Fibroblast of pulmonary artery (primary cell): ENCODE measurements at regions not wholly inside any gene's neighbourhood (a gene's known extent, or its start where the extent isn't known, plus 50 kb on each side); places are given as distances from the start of the nearest gene placed in this dataset.

ENCODE experiments used
- DNase-seq: peaks from one replicate; pipeline ENCODE4 v3.0.0-alpha.2; 2010; ENCODE audit warnings: low read depth
- H3K4me3 ChIP-seq: replicated peaks from 2 replicates; pipeline ENCODE4 v1.5.1; 2011; ENCODE audit warnings: low read depth, mild to moderate bottlenecking, control low read depth, low read length, moderate library complexity
- CTCF ChIP-seq: IDR thresholded peaks from 2 replicates; pipeline ENCODE4 v1.5.1; 2011; ENCODE audit warnings: mild to moderate bottlenecking, control low read depth, low read length, inconsistent platforms; ENCODE audit errors: missing control alignments

DNA sequence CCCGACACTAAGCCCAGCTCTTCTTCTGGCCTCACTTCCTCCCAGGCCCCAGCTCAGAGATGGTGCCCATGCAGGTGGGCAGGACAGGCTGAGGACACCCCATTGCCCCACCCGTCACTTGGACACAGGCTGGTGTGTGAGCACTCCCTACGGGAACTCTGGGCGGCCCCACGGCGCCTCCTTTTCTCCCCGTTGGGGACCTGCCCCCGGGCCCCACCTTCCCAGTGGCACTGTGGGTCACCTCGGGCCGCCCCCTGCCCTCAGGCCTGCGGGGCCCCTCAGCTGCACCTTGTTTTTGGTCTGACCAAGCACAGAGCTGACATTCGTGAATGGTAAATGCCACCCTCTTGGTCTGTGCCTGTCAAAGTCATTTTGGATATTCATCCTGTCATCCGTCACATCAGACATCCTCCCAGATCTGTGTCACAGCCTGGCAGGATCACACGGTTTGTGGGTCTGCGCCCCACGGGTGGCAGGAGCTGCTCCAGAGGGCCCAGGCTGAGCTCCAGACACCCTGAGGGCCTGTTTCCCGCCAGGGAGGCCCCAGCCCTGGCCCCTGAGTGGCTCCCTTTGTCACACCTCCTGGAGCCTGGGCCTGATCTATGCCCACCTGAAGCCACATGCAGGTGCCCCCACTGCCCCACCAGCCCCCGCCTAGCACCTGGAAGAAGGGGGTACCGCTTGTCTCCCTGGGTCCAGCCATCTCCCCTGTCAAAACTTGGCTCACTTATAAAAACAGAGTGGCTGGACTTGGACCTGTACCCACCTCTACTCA, 1188.5 kb downstream of the BRD1 start:
- no peak for DNase-seq
- H3K4me3 ChIP-seq, result no peak overlapping the region
- no peak for TF ChIP-seq CTCF

DNA sequence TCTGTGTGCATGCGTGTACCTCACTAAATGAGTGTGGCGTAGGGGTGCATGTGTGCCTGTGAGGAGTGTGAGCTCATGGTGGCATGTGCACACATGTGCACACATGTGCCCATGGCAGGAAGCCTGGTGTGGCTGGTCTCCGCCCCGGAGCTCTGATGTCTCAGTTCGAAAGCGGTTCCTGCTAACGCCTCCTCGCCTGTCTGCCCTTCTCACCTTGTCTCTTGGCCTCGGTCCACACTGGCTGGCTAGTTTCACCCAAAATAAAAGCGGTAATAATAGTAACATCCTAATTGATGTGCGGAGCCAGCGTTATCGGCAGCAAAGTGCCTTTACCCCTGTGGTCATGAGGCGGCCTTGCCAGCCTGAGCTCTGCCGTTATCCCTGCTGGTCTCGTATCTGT, 1190.4 kb downstream of the BRD1 start:
- DNase-seq, result no peak
- no peak for TF ChIP-seq CTCF

DNA sequence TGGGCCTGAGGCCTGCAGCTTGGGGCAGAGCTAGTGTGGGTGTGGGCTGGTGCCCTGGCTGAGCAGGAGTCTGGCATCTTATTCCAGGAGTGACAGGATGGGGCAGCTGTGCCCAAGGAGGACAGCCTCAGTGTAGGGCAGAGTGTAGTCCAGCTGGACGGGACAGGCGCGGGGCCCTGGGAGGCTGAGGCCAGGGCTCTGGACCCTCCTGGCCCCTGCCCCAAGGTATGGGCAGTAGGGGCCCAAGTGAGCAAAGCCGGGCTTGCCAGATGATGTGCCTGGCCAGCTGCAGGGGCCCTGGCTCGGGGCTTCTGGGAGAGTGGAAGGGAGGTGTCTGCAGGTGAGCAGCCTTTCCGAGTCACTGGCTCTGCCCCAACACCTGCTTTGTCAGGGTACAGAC, 1190.9 kb downstream of the BRD1 start:
- no peak for TF ChIP-seq CTCF
- no peak overlapping the region for H3K4me3 ChIP-seq
- DNase-seq, result no peak

More for the DNA sequence above, 1190.4 kb downstream of the BRD1 start:
- H3K4me3 ChIP-seq, result no peak overlapping the region

DNA sequence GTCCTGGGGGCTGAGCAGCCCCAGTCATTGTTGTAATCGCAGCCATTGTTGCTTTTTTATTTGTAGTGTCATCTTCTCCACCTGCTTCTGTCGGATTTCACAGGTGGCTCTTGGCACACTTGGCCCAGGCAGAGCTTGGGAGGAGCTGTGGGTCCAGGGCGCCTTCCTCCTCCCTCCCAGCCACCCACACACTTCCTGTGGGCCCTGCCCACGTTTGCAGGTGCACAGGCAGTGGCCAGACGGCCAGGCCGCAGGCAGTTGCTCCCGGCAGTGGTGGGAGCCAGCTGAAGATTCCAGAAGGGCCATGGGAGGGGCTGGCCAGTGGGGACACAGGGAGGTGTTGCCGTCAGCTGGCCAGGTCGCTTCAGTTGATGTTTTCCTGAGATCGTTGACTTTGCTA, 1191.9 kb downstream of the BRD1 start:
- no peak for DNase-seq
- no peak overlapping the region for H3K4me3 ChIP-seq
- no peak for TF ChIP-seq CTCF

DNA sequence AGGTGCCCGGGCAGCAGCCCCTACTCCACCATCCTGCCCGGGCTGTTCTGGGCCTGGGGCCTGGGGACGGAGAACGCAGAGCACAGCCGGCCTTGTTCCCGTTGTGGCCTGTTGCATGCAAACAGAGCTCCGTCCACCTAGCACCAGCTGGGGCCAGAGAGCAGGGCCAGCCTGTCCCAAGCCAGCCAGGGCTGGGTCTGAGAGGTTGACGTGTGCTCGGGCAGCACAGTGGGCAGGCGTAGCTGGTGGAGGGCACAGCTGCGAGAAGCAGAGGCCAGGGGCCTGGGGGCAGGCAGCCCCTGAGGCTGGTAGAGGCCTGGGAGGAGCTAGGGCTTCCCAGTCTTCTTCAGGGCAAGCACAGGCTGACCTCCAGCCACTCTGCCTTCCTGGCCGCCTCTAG, 1192.6 kb downstream of the BRD1 start:
- no peak for DNase-seq
- TF ChIP-seq CTCF, result no peak
- H3K4me3 ChIP-seq, result no peak overlapping the region

GRCh38 chr22:48633996-48634836, 1193.5 kb downstream of the BRD1 start:
- TF ChIP-seq CTCF, result no peak
- no peak overlapping the region for H3K4me3 ChIP-seq
- DNase-seq, result no peak
